GM23338 (cell line): ENCODE measurements at regions not wholly inside any gene's neighbourhood (a gene's known extent, or its start where the extent isn't known, plus 50 kb on each side); places are given as distances from the start of the nearest gene placed in this dataset.

ENCODE experiments used
- ATAC-seq: fragments of 200-7000 bp; cut with Tn5 transposase; 3 replicates; pipeline ENCODE4 v1.9.1; 2020
- DNase-seq: peaks from one replicate; pipeline ENCODE4 v3.0.0-alpha.2; 2015; ENCODE audit warnings: low spot score
- H2AFZ ChIP-seq: fragments of 200-600 bp; sonication (generic); 2 replicates; pipeline ENCODE4 v1.8.0; 2016; ENCODE audit warnings: antibody characterized with exemption, mild to moderate bottlenecking, moderate library complexity
- H3F3A ChIP-seq: fragments of 200-600 bp; sonication (generic); replicated peaks from 2 replicates; pipeline ENCODE4 v1.8.0; 2017; ENCODE audit warnings: antibody characterized with exemption, mixed run types, low read depth
- H3K27ac ChIP-seq: fragments of 200-600 bp; sonication (generic); 2 replicates; pipeline ENCODE4 v1.6.1; 2016; ENCODE audit warnings: low read depth
- H3K27me3 ChIP-seq: fragments of 200-600 bp; sonication (generic); 2 replicates; pipeline ENCODE4 v1.8.0; 2016; ENCODE audit warnings: mild to moderate bottlenecking, mixed run types, moderate library complexity; ENCODE audit not compliant: insufficient read depth
- H3K36me3 ChIP-seq: fragments of 200-600 bp; sonication (generic); 2 replicates; pipeline ENCODE4 v1.8.0; 2016; ENCODE audit warnings: mild to moderate bottlenecking; ENCODE audit not compliant: insufficient read depth
- H3K4me1 ChIP-seq: fragments of 200-600 bp; sonication (generic); 2 replicates; pipeline ENCODE4 v1.8.0; 2016; ENCODE audit warnings: mild to moderate bottlenecking, moderate library complexity; ENCODE audit not compliant: insufficient read depth
- H3K4me2 ChIP-seq: fragments of 200-600 bp; sonication (generic); 2 replicates; pipeline ENCODE4 v1.7.1; 2017; ENCODE audit warnings: mixed run types
- H3K4me3 ChIP-seq: fragments of 200-600 bp; sonication (generic); 2 replicates; pipeline ENCODE4 v1.6.1; 2016; ENCODE audit warnings: mixed run types
- H3K79me2 ChIP-seq: fragments of 200-600 bp; sonication (generic); replicated peaks from 2 replicates; pipeline ENCODE4 v1.8.0; 2017; ENCODE audit warnings: mild to moderate bottlenecking; ENCODE audit not compliant: insufficient read depth
- H3K9me2 ChIP-seq: fragments of 200-600 bp; sonication (generic); 2 replicates; pipeline ENCODE4 v1.8.0; 2017; ENCODE audit not compliant: insufficient read depth
- H4K20me1 ChIP-seq: fragments of 200-600 bp; sonication (generic); replicated peaks from 2 replicates; pipeline ENCODE4 v1.8.0; 2017; ENCODE audit warnings: mild to moderate bottlenecking; ENCODE audit not compliant: insufficient read depth
- H3K27ac Mint-ChIP-seq: 2 replicates; pipeline ENCODE4 v1.8.0; 2020; ENCODE audit warnings: inconsistent platforms, mild to moderate bottlenecking, moderate library complexity, mixed read lengths
- H3K27me3 Mint-ChIP-seq: 3 replicates; pipeline ENCODE4 v1.8.0; 2022; ENCODE audit warnings: low read depth, mild to moderate bottlenecking, moderate library complexity, mixed read lengths, inconsistent platforms; ENCODE audit not compliant: insufficient read depth, poor library complexity
- H3K36me3 Mint-ChIP-seq: 3 replicates; pipeline ENCODE4 v1.8.0; 2021; ENCODE audit warnings: low read depth, mild to moderate bottlenecking, inconsistent platforms, moderate library complexity, mixed read lengths
- H3K4me1 Mint-ChIP-seq: 3 replicates; pipeline ENCODE4 v1.8.0; 2020; ENCODE audit warnings: mild to moderate bottlenecking, inconsistent platforms, mixed read lengths
- H3K4me3 Mint-ChIP-seq: 3 replicates; pipeline ENCODE4 v1.8.0; 2021; ENCODE audit warnings: moderate library complexity, mild to moderate bottlenecking, inconsistent platforms, mixed read lengths
- H3K9me3 Mint-ChIP-seq: 3 replicates; pipeline ENCODE4 v1.8.0; 2020; ENCODE audit warnings: moderate library complexity, mild to moderate bottlenecking, inconsistent platforms, mixed read lengths
- CTCF ChIP-seq, 2 experiments: fragments of 200-600 bp in 1 of 2; sonication (generic) in 1 of 2; conservative IDR thresholded peaks; 2 replicates each; pipeline versions ENCODE4 v1.5.1 to v1.6.1; 2016 to 2017; ENCODE audit warnings: antibody characterized with exemption in 2 of 2, low read depth in 2 of 2, mild to moderate bottlenecking in 2 of 2, moderate library complexity in 1 of 2
- JUNB ChIP-seq: IDR thresholded peaks from one replicate; pipeline ENCODE4 v1.6.1; 2016; ENCODE audit warnings: antibody characterized with exemption; ENCODE audit not compliant: unreplicated experiment
- NANOG ChIP-seq: IDR thresholded peaks from 2 replicates; pipeline ENCODE4 v1.6.1; 2016; ENCODE audit warnings: antibody characterized with exemption, borderline replicate concordance
- POLR2AphosphoS5 ChIP-seq: IDR thresholded peaks from 2 replicates; pipeline ENCODE4 v1.6.1; 2016; ENCODE audit warnings: antibody characterized with exemption, low read depth
- ZNF462 ChIP-seq: fragments of 250-450 bp; sonication (Bioruptor Pico); IDR thresholded peaks from 2 replicates; pipeline ENCODE4 v1.5.0; 2020; ENCODE audit warnings: mild to moderate bottlenecking, moderate library complexity

- Mint-ChIP-seq H3K4me3 (no peak overlapping the region), H3K9me3 (peaks cover 7% of the 10 kb centered on the region; the same call in 2 of the 3 replicates), H3K27ac (no peak overlapping the region), H3K4me1 (no peaks in the 10 kb centered on the region), H3K36me3 (peaks cover 11% of the 10 kb centered on the region; the same call in 1 of the 3 replicates), H3K27me3 (no peaks in the 10 kb centered on the region)
- Histone ChIP-seq H2AFZ (no peak overlapping the region), H3K4me3 (no peak overlapping the region), H3K79me2 (no peaks in the 10 kb centered on the region), H3K27me3 (no peaks in the 10 kb centered on the region), H3K27ac (no peak overlapping the region), H3K4me1 (no peaks in the 10 kb centered on the region), H3K9me2 (no peaks in the 10 kb centered on the region), H4K20me1 (no peaks in the 10 kb centered on the region), H3F3A (no peaks in the 10 kb centered on the region), H3K36me3 (no peaks in the 10 kb centered on the region), H3K4me2 (no peak overlapping the region)
- ATAC-seq (no peak), DNase-seq (no peak)
- TF ChIP-seq JUNB, result no peak
- no peak for TF ChIP-seq ZNF462
These were observed 412.9 kb upstream of the RGMB start for GRCh38 chr5:98360548-98360947.

- no peak overlapping the region for H3K27ac Mint-ChIP-seq
- H3K27me3 Mint-ChIP-seq, result no peaks in the 10 kb centered on the region
These were observed 410.3 kb upstream of the RGMB start for GRCh38 chr5:98363157-98363556.

More at GRCh38 chr5:98363157-98363556, 410.3 kb upstream of the RGMB start:
- Histone ChIP-seq H3K9me2 (no peaks in the 10 kb centered on the region), H3K79me2 (no peaks in the 10 kb centered on the region), H2AFZ (no peak overlapping the region), H3F3A (no peaks in the 10 kb centered on the region), H3K4me2 (no peak overlapping the region), H3K27ac (no peak overlapping the region), H3K27me3 (no peaks in the 10 kb centered on the region), H3K4me1 (no peaks in the 10 kb centered on the region), H3K4me3 (no peak overlapping the region), H4K20me1 (no peaks in the 10 kb centered on the region), H3K36me3 (no peaks in the 10 kb centered on the region)
- ATAC-seq (no peak), DNase-seq (no peak)
- Mint-ChIP-seq H3K4me3 (no peak overlapping the region), H3K9me3 (peaks cover 7% of the 10 kb centered on the region; the same call in 2 of the 3 replicates), H3K36me3 (peaks cover 11% of the 10 kb centered on the region; the same call in 1 of the 3 replicates), H3K4me1 (peaks cover 4% of the 10 kb centered on the region; the same call in 2 of the 3 replicates)
- TF ChIP-seq NANOG (no peak), CTCF (conservative IDR thresholded peaks at IDR 0.05; ENCODE audit: low read depth in 2 of 2) (no peak), POLR2AphosphoS5 (no peak)
